DOHH2 (cell line): ENCODE measurements at regions not wholly inside any gene's neighbourhood (a gene's known extent, or its start where the extent isn't known, plus 50 kb on each side); places are given as distances from the start of the nearest gene placed in this dataset.

ENCODE experiments used
- CTCF ChIP-seq: fragments of 200-600 bp; sonication (generic); IDR thresholded peaks from one replicate; pipeline ENCODE4 v1.5.1; 2014; ENCODE audit warnings: antibody characterized with exemption, mild to moderate bottlenecking, low read depth, low read length; ENCODE audit not compliant: poor library complexity, severe bottlenecking
- EZH2phosphoT487 ChIP-seq: fragments of 200-600 bp; sonication (generic); IDR thresholded peaks from 2 replicates; pipeline ENCODE4 v1.6.1; 2017; ENCODE audit warnings: borderline replicate concordance, mild to moderate bottlenecking, antibody characterized with exemption, low read length, moderate library complexity, mixed read lengths

- TF ChIP-seq CTCF (no peak), EZH2phosphoT487 (no peak)
Observed at GRCh38 chr12:34275129-34275528, 252.8 kb downstream of the ALG10 start.
